Gastrocnemius medialis (tissue), 4 donors: ENCODE measurements at regions not wholly inside any gene's neighbourhood (a gene's known extent, or its start where the extent isn't known, plus 50 kb on each side); places are given as distances from the start of the nearest gene placed in this dataset.

Source experiments
- CTCF ChIP-seq, 5 experiments: fragments of 450-650 bp in 3 of 5; fragments of 200-600 bp in 2 of 5; sonication (generic) in 2 of 5; IDR thresholded peaks in 4 of 5; conservative IDR thresholded peaks in 1 of 5; 1 replicate in 4 of 5; 2 replicates in 1 of 5; pipeline ENCODE4 v1.5.1; 2016 to 2019; ENCODE audit warnings: antibody characterized with exemption in 5 of 5, mild to moderate bottlenecking in 3 of 5, moderate library complexity in 3 of 5
- POLR2A ChIP-seq, 2 donors: fragments of 450-650 bp; IDR thresholded peaks; one replicate each; pipeline ENCODE4 v1.6.1; 2017; ENCODE audit warnings: antibody characterized with exemption in 2 of 2, mild to moderate bottlenecking in 2 of 2, moderate library complexity in 2 of 2

- TF ChIP-seq CTCF (IDR thresholded peaks at IDR 0.05 in 4 of 5, conservative IDR thresholded peaks at IDR 0.05 in 1 of 5) (no peak), POLR2A (IDR thresholded peaks at IDR 0.05) (no peak)
These were observed 157.8 kb upstream of the TRPC6 start for GRCh38 chr11:101741479-101742175.
